DMS79 treated with DMSO at 0.1 percent for 48 hours (cell line): ENCODE measurements at regions not wholly inside any gene's neighbourhood (a gene's known extent, or its start where the extent isn't known, plus 50 kb on each side); places are given as distances from the start of the nearest gene placed in this dataset.

Source experiments
- DNase-seq: peaks from one replicate; lab custom pipeline; 2025; lab: John Stamatoyannopoulos, UW

DNA sequence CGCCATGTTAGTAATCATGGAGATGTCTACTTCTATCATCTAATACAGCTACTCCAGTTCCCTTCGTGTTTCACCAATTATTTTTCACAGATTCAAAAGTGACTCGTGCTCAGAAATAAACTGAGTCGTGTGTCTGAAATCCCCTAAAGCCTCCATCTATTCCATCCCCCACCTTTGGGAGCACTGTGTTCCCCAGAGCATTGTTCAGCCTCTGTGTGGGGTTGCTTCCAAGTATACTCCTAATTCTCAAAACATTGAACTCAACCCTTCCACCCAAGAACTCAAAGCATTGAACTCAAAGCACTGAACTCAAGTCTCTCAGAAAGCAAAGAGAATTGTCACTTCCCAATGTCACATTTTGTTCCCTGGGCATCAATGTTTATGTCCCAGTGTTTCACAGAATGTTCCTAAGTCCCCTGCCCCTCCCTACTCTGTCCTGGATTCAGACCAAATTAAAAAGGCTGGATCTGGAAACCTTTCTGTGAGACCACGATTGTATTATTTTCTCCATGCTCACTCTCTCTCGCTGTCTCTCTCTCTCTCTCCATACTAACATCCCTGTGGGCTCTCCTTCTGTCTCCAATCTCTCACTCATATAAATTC is 138.5 kb upstream of the QRFPR start:
- no peak for DNase-seq

DNA sequence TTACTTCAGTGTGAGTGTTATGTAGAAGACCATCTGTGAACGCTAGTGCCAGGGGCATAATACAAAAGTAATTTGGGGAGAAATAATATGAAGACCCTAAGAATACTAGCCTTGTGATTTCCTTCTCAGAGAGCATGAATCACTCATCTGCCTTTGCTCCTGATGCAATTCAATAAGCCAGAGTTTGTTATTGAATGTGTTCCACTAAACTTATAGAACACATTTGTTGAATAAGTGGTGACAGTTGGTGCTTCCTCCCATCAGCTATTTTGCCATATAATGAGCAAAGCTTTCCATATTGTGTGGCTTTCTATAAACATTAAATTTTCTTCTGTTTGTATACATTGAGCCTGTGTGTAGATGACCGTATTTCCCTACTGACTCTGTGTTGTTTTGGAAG is 136.4 kb upstream of the QRFPR start:
- DNase-seq = no peak

DNA sequence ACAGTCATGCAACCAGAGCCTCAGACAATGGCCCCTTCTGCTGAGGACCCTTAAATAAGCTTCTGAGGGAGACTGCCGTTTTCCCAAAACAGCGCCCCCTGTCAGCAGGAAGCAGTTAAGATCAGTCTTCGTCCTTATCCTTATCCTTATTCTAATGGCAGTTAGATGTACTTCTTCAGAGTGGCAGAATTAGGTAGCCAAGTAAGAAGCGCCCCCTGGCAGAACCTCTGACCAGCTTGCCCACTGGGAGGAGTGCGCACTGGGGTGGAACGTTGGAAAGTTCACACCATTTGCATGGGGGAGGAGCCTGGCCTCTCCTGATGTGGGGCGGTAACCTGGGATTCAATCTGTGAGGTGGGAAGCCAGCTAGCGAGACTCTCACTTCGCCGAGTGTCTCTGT is 133.6 kb upstream of the QRFPR start:
- no peak for DNase-seq

DNA sequence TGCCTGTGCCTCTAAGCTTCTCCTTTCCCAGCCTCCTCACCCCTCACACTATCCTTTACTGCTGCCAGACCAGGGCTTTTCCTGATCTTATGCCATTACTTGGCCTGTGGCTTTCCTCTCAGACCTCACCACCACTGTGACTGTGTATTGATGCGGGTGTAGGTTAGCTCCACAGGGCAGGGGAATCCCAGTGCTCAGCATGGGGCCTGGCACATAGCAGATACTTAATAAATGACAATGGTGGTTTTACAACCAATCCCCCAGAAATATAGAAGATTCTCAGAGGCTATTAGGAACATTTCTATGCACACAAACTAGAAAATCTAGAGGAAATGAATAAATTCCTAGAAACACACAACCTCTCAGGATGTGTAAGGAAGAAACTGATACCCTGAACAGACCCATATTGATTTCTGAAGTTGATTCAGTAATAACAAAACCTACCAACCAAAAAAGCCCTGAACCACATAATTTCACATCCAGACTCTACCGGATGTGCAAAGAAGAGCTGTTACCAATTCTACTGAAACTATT is 129.6 kb upstream of the QRFPR start:
- no peak for DNase-seq

DNA sequence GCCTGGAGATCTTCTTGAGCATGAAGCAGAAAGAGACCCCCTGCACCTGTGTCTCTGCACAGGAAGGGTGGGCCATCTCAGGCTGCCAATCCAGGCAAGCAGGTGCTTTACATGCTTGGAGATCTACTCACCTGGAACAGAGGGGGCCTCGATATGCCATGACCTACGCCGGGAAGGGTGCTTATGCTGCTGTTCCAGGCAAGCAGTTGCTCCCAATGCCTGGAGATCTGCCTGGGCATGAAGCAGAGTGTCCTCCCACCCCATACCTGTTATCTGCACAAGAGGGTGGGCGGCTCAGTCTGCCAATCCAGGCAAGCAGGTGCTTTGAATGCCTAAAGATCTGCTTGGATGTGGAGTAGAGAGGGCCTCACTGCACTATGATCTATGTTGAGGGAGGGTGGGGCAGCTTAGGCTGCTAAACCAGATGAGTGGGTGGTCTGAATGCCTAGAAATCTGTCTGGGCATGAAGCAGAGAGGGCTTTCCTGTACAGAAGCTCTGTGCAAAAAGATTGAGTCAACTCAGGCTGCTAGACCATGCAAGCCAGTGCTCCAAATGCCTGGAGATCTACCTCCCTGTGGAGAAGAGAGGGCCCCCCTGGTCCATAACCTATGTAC is 104.5 kb upstream of the QRFPR start:
- no peak for DNase-seq

DNA sequence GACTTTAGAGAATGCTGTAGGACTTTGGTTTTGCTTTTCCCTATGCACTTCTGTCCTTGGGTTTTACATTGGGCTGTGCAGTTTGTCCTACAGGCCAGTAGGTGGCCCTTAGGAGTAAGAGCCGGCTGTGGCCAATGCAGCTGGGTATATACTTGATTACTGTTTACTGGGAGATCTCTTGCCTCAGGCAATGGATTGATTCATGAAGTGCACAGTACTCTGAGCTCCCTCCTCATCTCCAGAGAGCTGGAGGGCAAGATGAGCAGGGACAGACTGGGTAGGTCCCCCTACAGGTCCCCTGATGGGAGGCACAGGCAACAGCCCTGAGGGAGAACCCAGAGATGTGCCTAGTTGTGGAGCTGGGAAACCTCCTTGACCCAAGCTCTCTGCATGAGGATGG is 103.8 kb upstream of the QRFPR start:
- DNase-seq = no peak

DNA sequence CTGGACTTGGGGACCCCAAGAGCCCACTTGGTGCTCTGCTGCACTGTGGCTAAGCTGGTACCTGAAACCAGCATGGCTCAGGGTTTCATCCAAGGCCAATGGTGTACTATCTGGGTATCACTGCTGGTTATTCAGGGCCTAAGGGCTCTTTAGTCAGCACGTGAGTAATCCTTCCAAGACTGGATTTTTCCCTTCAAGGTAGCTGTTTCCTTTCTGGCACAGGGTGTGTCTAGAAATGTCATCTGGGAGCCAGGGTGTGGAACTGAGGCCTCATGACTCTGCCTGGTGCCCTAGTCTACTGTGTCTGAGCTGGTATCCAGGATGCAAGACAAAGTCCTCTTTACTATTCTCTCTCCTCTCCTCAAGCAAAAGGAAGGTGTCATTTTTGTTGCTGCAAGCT is 99.0 kb upstream of the QRFPR start:
- DNase-seq = no peak

DNA sequence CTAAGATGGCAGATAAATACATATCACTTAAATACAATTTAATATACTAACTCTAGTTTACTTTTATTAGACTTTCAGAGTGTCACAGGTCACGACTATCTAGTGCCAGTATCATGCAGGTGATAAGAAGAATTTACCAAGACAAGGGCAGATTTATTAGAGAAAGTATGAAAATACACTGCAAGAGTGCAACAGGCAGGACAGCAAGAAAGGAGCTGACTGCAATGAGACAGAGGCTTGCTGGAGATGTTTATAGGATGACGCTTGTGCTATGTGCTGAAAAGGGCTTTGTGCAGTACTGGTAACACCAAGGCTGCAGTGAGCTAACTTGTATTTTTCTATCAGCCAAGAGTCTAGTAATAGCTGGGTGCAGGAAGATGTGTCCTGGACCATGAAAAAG is 96.7 kb upstream of the QRFPR start:
- no peak for DNase-seq

DNA sequence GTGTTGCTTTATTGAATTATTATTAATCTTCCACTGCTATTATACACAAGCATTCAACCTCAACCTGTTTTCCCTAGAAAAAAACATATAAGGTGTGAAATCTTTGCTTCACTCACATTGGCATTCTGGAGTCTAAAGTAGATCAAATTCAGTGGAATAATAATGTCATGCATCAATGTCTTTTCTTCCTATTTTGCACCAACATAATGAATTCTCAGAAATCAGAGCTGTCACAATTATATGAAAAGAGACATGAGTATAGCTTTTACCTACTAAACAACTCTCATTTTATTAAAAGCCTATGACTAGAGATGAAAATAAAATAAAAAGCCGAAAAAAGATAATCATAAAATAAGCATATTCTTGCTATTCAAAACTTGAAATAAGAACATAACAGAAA is 96.3 kb upstream of the QRFPR start:
- DNase-seq = no peak

DNA sequence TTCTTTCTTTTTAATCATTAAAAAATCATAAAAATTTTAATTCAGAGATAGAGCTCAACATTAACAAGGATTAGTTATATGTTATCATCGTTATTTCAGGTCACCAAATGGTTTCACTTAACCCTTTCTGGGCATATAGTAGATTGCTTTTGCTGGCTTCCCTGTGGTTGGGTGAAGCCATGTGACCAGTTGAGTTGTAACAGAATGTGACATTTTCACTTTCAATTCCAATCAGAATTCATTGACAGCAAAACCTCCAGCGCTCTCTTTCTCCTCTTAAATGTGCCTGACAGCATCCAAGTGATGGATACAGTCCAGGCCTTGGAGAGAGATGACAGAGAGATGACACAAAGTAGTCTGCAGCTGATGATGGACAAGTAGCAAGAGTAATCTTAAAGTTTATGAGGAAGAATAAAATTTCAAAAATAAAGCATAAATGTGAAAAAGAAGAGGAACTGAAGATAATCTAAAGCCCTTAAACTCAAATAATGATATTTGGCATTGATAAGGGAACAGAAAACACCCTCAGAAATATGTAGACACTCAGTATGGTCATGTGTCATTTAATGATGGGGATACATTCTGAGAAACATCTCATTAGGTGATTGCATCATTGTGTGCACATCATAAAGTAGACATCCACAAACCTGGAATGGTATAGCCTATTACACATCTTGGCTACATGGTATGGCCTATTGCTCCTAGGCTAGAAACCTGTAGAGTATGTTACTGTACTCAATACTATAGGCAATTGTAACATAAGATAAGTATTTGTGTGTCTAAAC is 92.3 kb upstream of the QRFPR start:
- no peak for DNase-seq

DNA sequence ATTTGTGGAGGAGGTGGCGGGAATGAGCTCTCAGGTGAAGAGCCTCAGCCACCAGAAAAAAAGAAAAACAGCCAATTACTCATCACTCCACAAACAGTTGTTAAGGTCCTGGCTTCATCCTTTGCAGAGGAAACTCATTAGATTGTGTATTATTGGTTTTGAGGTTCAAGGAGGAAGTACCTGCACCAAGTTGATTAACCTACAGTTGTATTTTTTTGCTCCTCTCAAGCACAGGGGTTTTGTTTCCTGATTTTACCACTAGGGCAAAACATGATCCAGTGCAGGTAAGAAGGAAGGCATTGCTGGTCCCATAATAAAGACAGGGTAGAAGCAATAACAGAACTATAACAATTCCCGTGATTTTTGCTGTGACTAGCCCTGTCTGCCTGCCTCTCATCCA is 84.0 kb upstream of the QRFPR start:
- no peak for DNase-seq

DNA sequence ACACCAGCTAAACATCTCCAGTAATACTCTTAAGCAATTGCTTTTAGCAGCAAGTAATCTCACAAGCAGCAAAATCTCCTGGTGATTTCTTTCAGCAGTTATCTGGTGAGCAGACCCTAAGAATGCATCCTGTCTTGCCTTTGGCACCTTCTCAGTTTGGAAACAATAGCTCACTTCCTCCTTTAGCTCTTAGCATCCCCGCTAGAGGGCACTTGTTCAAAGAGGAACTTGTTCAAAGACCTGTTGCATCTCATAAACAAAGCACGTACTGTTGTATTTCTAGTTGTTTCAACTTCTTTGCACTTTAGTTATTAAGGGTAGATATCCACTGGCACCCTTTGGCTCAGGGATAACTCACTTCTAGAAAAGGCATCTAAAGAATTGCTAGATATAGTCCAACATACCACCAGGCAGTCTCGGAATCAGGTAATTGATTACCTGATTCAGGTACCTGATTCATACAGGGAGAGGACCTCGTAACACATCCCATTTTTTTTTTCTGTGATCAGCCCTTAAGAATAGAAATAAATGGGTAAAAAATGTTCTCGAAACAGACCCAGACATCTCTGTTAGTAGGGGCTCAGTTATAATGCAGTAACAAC is 81.9 kb upstream of the QRFPR start:
- DNase-seq = peak; percentile 1

DNA sequence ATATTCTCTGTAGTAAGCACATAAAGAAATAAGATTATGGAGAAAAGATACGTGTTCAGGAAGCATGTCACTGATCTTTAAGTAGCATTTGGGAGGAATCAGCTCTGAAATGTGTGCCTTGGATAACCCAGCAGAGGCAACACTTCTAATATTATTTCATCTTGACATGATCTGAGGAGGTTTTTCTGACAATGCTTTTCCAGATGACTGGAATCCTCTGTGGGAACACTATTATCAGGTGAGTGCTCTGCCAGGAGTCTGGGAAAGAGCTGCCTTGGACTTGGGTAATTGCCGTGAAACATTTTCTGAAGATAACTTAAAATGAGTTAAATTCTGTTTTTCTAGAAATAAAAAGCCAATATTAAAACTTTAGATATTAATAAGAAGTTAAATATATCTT is 78.2 kb upstream of the QRFPR start:
- DNase-seq = no peak

DNA sequence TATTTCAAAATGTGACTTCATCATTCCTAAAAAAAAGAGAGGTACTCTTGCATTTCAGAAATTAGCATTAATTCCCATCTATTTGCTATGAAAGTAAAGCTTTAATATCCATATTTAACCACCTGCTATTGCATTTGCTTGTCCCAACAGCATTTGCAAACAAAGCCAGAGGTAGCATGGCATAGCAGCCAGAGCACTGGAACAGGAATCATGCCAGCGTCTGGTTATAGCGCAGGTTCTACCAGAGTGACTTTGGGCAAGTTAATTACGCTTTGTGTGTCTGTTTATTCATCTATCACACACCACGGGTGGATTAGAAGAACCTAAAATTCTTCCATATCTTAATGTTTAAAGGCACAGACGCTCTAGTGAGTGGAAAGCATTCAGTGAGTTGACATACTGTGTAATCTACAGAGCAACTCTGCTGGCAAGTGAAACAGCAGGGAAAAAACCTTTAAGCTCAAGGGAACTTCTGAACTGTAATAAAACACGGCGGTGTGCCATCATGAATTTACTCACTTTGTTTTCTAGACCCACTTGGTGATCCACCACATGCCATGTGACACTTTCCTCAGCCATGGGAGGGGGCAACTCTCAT is 76.6 kb upstream of the QRFPR start:
- DNase-seq = no peak

DNA sequence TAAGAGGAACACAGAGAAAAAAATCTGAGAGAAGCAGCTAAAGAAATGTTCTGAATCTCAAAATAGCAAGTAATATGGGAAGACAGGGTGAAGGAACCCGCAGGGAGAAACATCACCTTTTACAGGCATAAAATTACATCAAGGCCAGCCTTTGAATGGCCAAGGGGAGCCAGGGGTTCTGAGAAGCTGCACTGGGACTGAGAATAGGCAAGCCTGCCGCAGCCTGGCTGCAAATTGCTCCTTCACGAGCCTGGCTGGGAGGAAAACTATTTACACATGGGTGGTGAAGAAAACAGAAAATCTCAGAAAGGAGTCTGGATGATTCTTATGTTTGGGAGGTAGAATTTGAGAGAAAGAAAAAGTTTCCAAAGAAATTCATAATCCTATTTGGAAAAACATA is 74.5 kb upstream of the QRFPR start:
- DNase-seq = no peak

DNA sequence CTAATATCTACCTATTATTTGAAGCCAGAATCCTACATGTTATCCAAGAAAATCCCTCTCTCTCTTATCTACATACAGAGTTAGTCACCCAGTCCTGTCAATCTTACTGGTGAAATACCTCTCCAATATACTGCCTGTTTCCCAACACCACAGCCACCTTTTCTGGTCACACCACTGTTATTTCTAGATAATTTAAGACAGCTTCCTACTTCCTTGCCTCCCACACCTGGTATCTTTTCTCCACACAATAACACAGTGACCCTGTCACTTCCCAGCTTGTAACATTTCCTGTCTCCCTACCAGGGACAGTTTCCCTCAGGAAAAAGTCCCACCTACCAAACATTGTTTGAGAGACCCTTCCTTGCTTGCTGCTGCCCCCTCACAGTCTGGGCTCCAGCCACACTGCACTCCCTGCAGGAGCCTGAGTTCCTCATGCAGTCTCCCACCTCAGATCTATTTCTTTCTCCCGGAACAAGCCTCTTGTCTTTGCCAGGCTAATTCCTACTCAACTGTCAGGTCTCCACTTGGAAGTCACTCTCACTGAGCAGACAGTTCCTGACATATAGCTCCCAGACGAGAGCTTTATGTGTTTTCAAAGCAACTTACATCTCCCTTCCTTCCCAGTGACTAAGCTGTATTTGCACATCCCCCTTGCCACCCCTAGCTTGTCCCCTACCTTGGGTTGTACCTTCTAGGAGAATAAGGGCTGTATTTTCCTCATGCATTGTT is 73.6 kb upstream of the QRFPR start:
- DNase-seq = no peak

DNA sequence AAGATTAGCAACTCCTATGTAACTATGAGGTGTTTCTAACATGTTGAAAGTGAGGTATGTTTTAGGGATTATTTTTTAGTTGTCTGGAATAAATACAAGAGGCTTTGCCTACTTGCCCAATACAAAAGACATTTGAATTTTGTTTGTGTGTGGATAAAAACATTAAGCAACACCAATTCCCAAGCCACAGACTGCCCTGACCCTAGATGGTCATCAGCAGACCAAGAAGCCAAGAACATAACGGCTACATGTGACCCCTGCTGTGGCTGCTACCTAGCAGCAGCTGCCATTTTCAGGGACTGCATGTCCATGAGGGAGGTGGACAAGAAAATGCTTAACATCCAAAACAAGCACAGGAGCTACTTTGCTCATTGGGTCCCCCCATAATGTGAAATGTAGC is 70.5 kb upstream of the QRFPR start:
- DNase-seq = no peak

DNA sequence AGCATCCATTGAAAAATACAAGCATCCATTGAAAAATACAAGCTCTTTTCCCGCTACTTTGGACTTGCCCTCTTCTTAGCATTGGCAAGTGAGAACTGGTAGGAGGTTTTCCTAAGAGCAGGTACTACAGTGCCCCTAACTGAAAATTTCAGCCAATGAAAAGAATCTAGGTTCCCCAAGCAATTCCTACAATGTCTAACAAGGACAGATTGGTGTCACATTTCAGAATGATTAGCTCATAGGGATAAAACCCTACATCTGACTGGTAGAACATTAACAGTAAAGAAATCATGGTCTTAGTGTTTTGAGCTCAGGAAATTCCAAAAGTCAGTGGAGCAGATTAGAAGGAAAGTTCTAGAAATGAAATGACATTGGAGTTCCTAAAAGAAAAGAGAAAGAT is 68.6 kb upstream of the QRFPR start:
- DNase-seq = no peak

DNA sequence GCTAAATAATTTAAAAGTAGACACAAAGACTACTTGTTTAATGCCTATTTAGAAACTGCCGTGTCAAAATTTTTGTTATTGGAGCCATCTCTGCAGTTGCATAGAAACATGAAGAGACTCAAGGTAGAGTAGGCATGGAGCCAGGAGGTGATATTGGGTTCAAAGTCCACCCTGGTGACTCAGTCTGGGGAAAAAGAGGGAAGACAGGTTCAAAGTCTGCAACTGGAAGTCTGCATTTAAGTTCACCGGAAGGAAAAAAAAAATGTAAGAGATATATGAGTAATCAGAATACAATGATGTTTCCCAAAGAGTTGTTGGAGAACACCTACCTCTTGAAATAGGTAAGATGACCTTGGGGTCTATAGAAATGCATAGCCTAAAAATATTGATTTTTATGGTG is 67.4 kb upstream of the QRFPR start:
- DNase-seq = no peak

DNA sequence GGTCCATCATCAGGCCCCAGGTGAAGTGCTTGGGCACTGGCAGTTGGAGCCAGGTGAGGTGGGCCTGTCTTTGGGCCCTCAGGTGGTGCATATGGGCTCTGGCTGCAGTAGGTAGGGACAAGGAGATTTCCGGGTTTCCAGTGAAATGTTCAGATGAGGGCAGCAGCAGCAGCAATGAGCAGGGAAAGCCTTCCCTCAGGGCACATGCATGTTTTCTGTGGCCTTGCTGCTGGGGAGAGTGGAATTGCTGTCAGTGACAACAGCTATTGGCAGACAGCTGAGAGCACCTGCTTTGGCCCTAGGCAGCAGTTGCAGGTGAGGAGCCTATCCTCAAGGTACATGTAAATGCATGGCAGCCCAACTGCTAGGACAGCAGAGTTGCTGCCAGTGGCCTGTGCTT is 58.9 kb upstream of the QRFPR start:
- DNase-seq = no peak
